K562 (cell line): ENCODE measurements at regions not wholly inside any gene's neighbourhood (a gene's known extent, or its start where the extent isn't known, plus 50 kb on each side); places are given as distances from the start of the nearest gene placed in this dataset.

Experiments used
- ARID3A ChIP-seq: IDR thresholded peaks from 2 replicates; pipeline ENCODE4 v1.6.1; 2012; ENCODE audit warnings: low read depth, low read length, improper control_type of control experiment, borderline replicate concordance
- CEBPB ChIP-seq: fragments of 450-650 bp; IDR thresholded peaks from 2 replicates; pipeline ENCODE4 v1.6.1; 2016; ENCODE audit warnings: missing genetic modification characterization, missing compliant biosample characterization
- CTCF ChIP-seq, 3 experiments: IDR thresholded peaks in 2 of 3; conservative IDR thresholded peaks in 1 of 3; 2 replicates each; pipeline ENCODE4 v1.5.1; 2011 to 2012; ENCODE audit warnings: low read length in 3 of 3, mild to moderate bottlenecking in 3 of 3, control low read depth in 2 of 3, improper control_type of control experiment in 1 of 3, inconsistent platforms in 1 of 3, low read depth in 1 of 3, mixed read lengths in 1 of 3, moderate library complexity in 1 of 3; ENCODE audit not compliant: insufficient read depth in 2 of 3
- IRF1 ChIP-seq: sonication (generic); formaldehyde crosslinking; IDR thresholded peaks from 2 replicates; pipeline ENCODE4 v1.8.0; 2022; ENCODE audit warnings: missing genetic modification reagents, mild to moderate bottlenecking, borderline replicate concordance
- JUND ChIP-seq, 2 experiments: IDR thresholded peaks; 2 replicates in 1 of 2; 3 replicates in 1 of 2; pipeline ENCODE4 v1.6.1; 2011; ENCODE audit warnings: borderline replicate concordance in 2 of 2, low read depth in 2 of 2, low read length in 2 of 2, improper control_type of control experiment in 1 of 2, missing biosample characterization in 1 of 2, missing genetic modification characterization in 1 of 2, missing genetic modification reagents in 1 of 2
- KLF1 ChIP-seq: fragments of 450-650 bp; IDR thresholded peaks from 2 replicates; pipeline ENCODE4 v1.6.1; 2016; ENCODE audit warnings: missing genetic modification characterization, missing compliant biosample characterization
- MAX ChIP-seq: sonication (generic); formaldehyde crosslinking; IDR thresholded peaks from 2 replicates; pipeline ENCODE4 v1.9.0; 2022; ENCODE audit warnings: mild to moderate bottlenecking, missing genetic modification reagents
- MXI1 ChIP-seq: IDR thresholded peaks from 2 replicates; pipeline ENCODE4 v1.6.1; 2011; ENCODE audit warnings: low read depth, mild to moderate bottlenecking, improper control_type of control experiment, low read length
- SIN3A ChIP-seq, 2 experiments: fragments of 150-350 bp in 1 of 2; IDR thresholded peaks; 2 replicates each; pipeline ENCODE4 v1.6.1; 2011 to 2016; ENCODE audit warnings: borderline replicate concordance in 2 of 2, low read depth in 2 of 2, low read length in 2 of 2, mild to moderate bottlenecking in 2 of 2, moderate library complexity in 2 of 2; ENCODE audit not compliant: control insufficient read depth in 1 of 2
- TAF15 ChIP-seq: fragments of 200-400 bp; formaldehyde crosslinking; IDR thresholded peaks from 2 replicates; pipeline ENCODE4 v1.6.1; 2017; ENCODE audit warnings: mild to moderate bottlenecking, low read depth, low read length, moderate library complexity
- TCF15 ChIP-seq: fragments of 250-450 bp; sonication (Bioruptor Pico); IDR thresholded peaks from 2 replicates; pipeline ENCODE4 v1.8.0; 2022; ENCODE audit warnings: moderate library complexity, mild to moderate bottlenecking, inconsistent platforms
- USF2 ChIP-seq: sonication (generic); formaldehyde crosslinking; IDR thresholded peaks from 2 replicates; pipeline ENCODE4 v1.5.0; 2020; ENCODE audit warnings: missing genetic modification reagents
- ZNF778 ChIP-seq: fragments of 450-650 bp; formaldehyde crosslinking; IDR thresholded peaks from 2 replicates; pipeline ENCODE4 v1.4.0; 2020; ENCODE audit warnings: mild to moderate bottlenecking, moderate library complexity

GRCh38 chr13:111970494-111971141, 96.3 kb upstream of the SOX1 start:
- TF ChIP-seq SIN3A (IDR thresholded peaks at IDR 0.05; ENCODE audit: borderline replicate concordance in 2 of 2, control insufficient read depth in 1 of 2, low read depth in 2 of 2, low read length in 2 of 2) = no peak
- TF ChIP-seq CTCF (IDR thresholded peaks at IDR 0.05 in 2 of 3, conservative IDR thresholded peaks at IDR 0.05 in 1 of 3; ENCODE audit: insufficient read depth in 2 of 3, low read depth in 1 of 3, low read length in 3 of 3) = no peak
- TF ChIP-seq IRF1 (CRISPR knock-in tag) = no peak
- no peak for TF ChIP-seq TAF15
- TF ChIP-seq ARID3A = no peak
- no peak for TF ChIP-seq TCF15
- TF ChIP-seq KLF1 (tag) = no peak
- no peak for TF ChIP-seq MXI1
- TF ChIP-seq JUND (IDR thresholded peaks at IDR 0.05; ENCODE audit: borderline replicate concordance, low read depth, low read length) = no peak
- TF ChIP-seq JUND (tag; IDR thresholded peaks at IDR 0.05; ENCODE audit: borderline replicate concordance, low read depth, low read length) = no peak
- TF ChIP-seq CEBPB (tag) = no peak
- TF ChIP-seq MAX (CRISPR knock-in tag) = no peak
- no peak for TF ChIP-seq ZNF778 (CRISPR knock-in tag)
- TF ChIP-seq USF2 (CRISPR knock-in tag) = no peak
